ENCODE measurements at regions not wholly inside any gene's neighbourhood (a gene's known extent, or its start where the extent isn't known, plus 50 kb on each side); places are given as distances from the start of the nearest gene placed in this dataset.

- in situ Hi-C loops (cut with HindIII; ENCODE audit: low sequenced_read_pairs), result no loop called here
- DNase-seq (ENCODE audit: low read depth, low spot score), result no peak
- no peak for TF ChIP-seq CTCF (IDR thresholded peaks at IDR 0.05; ENCODE audit: low read depth, low read length)
- H3K4me3 ChIP-seq (ENCODE audit: low read depth, low read length), result no peak overlapping the region
These were observed 538.6 kb upstream of the JARID2 start for GRCh38 chr6:14707276-14707675.

GRCh38 chr6:14707971-14708465, 537.9 kb upstream of the JARID2 start:
- TF ChIP-seq CTCF (IDR thresholded peaks at IDR 0.05; ENCODE audit: low read depth, low read length), result no peak
- no peak for DNase-seq (ENCODE audit: low read depth, low spot score)
- in situ Hi-C loops (cut with HindIII; ENCODE audit: low sequenced_read_pairs), result no loop called here

GRCh38 chr6:14709066-14709670, 536.7 kb upstream of the JARID2 start:
- in situ Hi-C loops (cut with HindIII; ENCODE audit: low sequenced_read_pairs), result no loop called here
- TF ChIP-seq CTCF (IDR thresholded peaks at IDR 0.05; ENCODE audit: low read depth, low read length), result no peak
- no peak overlapping the region for H3K4me3 ChIP-seq (ENCODE audit: low read depth, low read length)
- DNase-seq (ENCODE audit: low read depth, low spot score), result no peak

More at GRCh38 chr6:14707971-14708465, 537.9 kb upstream of the JARID2 start:
- no peak overlapping the region for H3K4me3 ChIP-seq (ENCODE audit: low read depth, low read length)

- no peak for DNase-seq (ENCODE audit: low read depth, low spot score)
- H3K4me3 ChIP-seq (ENCODE audit: low read depth, low read length), result no peak overlapping the region
- TF ChIP-seq CTCF (IDR thresholded peaks at IDR 0.05; ENCODE audit: low read depth, low read length), result no peak
- in situ Hi-C loops (cut with HindIII; ENCODE audit: low sequenced_read_pairs), result no loop called here
These were observed 536.0 kb upstream of the JARID2 start for GRCh38 chr6:14709900-14710299.

- H3K4me3 ChIP-seq (ENCODE audit: low read depth, low read length), result no peak overlapping the region
- in situ Hi-C loops (cut with HindIII; ENCODE audit: low sequenced_read_pairs), result no loop called here
- no peak for DNase-seq (ENCODE audit: low read depth, low spot score)
- TF ChIP-seq CTCF (IDR thresholded peaks at IDR 0.05; ENCODE audit: low read depth, low read length), result no peak
These were observed 535.4 kb upstream of the JARID2 start for GRCh38 chr6:14710421-14710820.

- in situ Hi-C loops (cut with HindIII; ENCODE audit: low sequenced_read_pairs), result no loop called here
- peak; percentile 75 for TF ChIP-seq CTCF (IDR thresholded peaks at IDR 0.05; ENCODE audit: low read depth, low read length)
- peak; percentile 78 for DNase-seq (ENCODE audit: low read depth, low spot score)
- H3K4me3 ChIP-seq (ENCODE audit: low read depth, low read length), result no peak overlapping the region
These were observed 534.7 kb upstream of the JARID2 start for GRCh38 chr6:14711056-14711703.

Measured in astrocyte of the spinal cord (primary cell).